DMS53 treated with DMSO at 0.1 percent for 48 hours (cell line): ENCODE measurements at regions not wholly inside any gene's neighbourhood (a gene's known extent, or its start where the extent isn't known, plus 50 kb on each side); places are given as distances from the start of the nearest gene placed in this dataset.

ENCODE experiments used
- DNase-seq: peaks from one replicate; lab custom pipeline; 2025; ENCODE audit not compliant: unreplicated experiment; lab: John Stamatoyannopoulos, UW

DNA sequence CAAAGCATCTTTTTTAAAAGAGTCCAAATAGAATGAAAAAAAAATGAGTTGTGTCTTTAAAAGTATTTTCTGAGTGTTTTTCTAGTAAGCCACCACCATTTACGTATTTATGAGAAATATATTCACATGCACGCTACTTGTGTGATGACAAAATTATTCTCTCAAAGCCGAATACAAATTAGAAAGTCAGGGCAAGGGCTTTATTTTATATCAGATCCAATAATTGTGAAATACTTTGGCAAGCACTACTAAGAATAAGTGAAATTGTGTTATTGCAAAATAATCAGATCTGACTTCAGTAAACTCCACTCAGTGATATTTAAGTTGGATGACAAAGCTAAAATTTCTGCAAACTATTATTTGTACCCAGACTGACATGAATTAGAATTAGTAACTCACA, 589.3 kb upstream of the KCNMB2 start:
- no peak for DNase-seq

DNA sequence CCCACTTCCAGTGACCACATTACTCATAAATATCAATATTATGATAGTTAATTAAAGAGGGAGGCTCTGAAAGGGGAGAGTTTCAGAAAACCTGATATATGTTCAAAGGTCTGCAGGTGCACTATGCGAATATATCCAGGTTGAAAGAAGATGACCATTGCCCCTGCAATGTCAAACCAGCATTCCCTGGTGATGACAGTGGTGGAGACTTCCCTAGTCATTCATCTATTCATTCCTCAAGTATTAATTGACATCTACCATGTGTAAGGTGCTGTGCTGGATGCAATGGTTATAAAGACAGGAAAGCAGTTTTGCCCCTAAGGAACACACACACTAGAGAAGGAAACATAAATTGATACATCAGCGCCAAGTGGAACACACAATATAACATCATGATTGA, 588.3 kb upstream of the KCNMB2 start:
- no peak for DNase-seq

DNA sequence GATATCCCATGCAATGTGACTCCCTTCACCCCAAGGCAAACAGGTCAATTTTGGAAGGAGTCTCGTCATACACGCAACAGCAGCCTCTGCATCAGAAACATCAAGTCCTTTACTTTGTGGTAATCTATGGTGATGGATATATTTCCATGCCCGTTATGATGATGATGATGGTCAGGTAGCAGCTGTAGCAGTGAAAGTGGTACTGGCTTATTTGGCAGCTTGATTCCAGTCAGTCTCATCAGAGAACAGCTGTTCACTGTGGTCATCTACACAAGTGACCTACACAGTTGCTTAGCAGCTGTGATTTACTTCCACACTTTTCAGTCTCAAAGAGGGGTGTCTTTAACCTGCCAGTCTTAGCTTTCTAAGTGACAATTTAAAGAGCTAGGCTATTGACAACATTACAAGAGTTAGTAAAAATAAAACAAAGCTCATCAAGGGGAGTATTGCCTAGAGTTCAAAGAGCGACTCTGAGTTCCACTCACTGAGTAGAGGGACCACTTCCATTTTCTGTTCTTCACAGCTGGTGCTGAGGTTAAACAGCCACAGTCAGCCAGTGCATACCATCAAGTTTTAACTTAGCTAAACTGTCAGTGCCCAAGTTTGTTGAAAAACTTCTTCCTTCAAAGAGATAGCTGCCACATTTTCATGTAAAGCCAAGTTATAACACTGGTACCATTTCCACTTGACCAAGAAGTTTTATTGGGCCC, 587.4 kb upstream of the KCNMB2 start:
- DNase-seq: no peak

DNA sequence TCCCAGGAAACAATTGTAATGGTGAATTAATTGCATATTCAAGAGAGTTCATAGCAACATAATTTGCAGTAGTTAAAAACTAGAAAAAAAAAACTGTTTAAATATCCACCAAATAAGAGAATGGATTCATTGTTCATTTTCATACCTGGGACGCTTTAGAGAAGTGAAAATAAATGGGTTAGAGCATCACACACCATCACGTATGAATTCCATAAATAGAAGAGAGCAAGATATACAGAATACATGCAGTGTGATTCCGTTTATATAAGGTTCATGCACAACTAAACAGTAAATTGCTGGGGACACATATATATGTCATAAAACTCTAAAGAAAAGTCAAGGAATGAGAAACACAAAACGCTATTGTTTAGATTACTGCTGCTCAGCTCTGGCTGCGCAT, 577.0 kb upstream of the KCNMB2 start:
- DNase-seq: no peak

DNA sequence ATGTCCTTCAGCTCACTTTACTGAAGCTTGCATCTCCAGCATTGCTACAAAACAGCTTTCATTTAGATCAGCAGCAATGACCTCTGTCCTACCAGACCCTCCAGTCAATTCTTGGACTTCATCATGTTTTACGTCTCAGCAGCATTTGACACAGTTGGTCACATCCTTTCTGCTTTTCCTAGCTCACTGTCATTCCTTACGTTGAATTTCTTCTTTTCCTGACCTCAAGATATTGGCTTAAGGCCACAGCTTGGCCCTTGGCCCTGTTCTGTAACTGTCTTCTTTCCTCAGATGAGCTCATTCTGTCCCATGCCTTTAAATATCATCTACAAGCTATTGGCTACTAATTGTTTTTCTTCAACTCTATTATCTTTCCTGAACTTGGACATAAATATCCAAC, 576.2 kb upstream of the KCNMB2 start:
- no peak for DNase-seq

DNA sequence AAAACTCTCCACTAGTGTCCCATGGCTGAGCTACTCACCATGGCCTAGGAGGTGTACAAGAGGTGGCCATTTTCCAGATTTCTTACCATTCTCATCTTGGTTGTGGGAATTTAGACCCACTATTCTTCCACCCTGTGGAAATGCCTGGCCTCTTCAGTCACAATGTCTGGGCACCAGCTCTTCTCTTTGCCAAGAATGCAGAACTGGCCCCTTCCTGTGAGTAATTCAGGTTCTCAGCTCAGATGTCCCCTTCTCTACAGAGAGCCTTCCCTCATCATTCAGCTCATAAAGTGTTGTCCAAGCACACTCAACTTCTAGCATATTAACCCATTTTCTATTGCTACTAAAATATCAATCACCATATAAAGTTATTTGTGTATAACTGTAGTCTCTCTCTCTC, 575.5 kb upstream of the KCNMB2 start:
- DNase-seq: no peak

DNA sequence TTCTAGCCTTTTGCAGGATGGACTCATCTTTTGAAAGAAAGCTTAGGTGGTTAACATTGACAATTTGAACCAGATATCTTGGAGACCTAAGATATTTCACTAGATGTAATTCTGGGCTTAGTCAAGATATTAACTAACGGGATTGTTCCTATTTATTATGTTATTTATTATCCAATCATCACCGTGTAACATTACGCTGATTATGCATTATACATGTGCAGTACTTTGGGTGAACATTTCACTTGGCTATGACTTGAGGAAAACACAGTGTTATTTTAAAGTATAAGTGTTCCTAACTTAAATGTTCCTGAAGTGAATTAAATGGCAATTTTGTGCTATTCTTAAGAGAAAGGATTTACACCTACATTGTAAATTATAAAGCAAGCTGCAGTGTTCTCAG, 574.5 kb upstream of the KCNMB2 start:
- DNase-seq: no peak

DNA sequence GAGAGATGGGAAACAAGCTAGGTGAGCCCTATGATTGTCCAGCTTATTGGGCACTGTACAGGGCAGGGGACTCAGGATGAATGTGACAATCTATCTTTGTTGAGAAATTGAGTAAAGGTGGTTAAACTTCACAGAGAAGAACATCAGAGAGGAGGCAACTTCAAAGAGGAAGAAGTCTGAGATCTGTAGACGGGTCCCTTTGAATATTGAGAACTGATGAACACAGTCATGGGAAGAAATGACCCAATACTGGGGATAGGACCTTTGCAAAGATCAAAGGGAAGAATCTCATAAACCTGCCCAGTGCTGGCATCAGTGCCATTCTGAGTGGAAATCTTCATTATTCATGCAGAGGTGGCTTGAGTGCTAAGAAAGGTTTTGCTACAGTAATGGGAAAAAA, 569.7 kb upstream of the KCNMB2 start:
- no peak for DNase-seq

DNA sequence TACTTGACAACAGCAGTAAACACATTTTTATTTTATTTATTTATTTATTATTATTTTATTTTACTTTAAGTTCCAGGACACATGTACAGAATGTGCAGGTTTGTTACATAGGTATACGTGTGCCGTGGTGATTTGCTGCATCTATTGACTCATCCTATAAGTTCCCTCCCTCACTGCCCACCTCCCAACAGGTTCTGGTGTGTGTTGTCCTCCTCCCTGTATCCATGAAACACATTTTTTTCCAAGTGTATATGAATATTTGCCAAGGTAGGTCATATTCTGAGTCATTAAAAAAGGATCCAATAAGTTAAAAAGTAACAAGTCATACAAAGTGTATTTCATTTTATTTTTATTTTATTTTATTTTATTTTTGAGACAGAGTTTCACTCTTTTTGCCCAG, 567.3 kb upstream of the KCNMB2 start:
- no peak for DNase-seq

DNA sequence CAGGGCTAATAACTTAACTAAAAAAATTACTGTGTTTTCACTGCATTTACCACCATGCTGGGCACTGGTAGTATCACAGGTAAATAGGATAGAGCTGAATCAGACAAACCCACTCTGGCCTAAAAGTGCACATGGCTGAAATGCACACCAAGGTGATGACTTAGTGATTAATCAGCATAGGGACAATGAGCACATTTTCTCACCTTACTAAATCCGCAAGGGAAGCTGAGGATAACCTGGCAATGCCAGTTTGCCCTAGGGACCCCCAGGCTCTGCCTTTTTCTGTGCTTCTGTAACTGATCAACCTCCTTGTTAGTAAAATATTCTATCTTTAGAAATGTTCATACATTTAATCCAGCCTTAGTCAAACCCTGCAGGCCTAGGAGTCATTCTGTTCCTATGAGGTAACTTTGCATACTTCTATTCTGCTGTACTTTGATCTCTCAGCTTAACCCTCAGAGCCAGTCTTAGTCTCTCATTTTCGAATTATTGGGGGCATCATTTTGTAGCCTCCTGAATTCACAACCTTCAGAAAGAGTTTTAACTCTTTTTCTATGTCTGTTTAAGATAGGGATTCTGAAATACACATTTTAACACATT, 562.9 kb upstream of the KCNMB2 start:
- DNase-seq: no peak

DNA sequence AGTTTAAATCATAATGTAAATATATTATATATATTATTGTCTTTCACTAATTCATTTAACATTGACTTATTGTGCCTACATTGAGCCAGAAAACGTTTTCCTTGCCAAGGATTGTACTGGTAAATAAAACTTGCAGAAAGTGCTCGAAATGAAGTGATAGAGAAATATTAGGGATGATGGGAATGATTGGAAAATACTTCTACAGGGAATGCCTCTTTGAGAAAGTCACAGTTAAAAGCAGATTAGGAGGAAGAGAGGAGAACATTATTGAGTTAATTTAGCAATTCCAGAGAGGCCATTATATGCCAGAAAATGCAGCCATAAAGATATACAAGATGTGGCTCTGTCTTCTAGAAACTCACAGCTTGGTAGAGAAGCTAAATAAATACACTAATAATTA, 560.0 kb upstream of the KCNMB2 start:
- DNase-seq: no peak

DNA sequence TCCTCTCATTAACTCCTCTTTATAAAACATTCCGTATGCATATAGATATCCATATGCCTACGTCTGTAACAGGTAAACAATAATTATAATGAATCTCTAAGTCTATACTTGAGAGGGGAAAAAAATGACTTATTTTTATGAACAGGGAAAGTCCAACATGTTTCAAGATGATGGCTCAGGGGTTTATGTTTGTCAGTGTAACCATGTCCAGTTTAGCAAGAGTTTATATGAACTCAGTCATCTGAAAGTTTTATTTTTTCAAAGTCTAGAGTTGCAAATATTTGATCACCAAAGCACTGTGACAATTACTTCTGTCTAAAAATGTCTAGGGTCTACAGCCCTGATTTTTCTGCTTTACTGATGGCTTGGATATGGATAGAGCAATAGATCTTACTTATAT, 559.4 kb upstream of the KCNMB2 start:
- no peak for DNase-seq

DNA sequence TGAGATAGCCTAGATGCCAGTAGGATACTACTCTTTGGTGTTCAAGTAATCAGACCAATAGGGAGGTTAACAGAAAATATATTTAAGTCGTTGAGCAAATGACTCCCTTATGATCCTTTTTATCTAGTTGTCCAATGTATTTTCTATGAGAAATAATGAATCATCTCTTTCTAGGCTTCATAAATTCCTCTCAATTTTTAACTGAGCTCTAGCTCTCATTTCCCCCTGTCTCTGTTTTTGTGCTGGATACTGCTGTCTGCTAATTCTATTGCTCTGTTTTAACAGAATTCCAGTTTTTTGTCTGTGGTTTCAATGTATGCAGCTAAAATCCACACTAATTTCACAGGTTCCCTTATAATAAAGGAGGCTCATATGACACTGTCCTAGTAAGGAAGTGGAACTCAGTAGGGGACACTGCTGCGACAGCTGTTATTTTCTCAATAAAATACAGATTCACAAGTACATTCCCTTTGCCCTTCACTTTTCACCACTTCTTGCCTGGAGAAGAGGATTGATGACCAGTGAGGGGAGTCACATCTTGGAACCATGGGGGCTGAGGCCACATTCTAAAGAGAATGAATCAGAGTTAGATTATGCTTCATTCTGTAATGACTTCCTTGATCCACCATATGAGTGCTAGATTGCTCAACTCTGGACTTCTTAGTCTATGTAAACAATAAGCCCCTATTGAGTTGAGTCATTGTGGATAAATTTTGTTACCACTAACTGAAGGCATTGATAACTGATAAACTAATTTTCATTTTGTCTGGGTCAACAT, 558.7 kb upstream of the KCNMB2 start:
- DNase-seq: no peak

DNA sequence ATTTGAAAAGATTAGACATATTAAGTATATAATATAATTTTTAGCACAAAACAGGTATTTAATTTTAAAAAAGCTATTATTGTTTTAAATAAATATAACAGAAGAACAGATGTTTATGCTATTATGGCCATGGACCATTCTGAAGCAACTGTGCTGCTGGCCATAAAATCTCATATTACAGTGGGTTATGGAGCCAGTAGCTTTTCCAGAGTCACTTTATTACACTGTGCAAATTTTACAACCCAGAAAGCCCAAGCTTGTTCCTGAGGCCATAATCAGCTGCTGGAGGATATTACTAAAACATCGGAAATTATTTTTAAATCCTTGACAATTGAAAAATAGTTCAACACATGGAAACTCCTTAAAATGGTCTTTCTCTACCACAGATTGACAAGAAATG, 557.3 kb upstream of the KCNMB2 start:
- no peak for DNase-seq

DNA sequence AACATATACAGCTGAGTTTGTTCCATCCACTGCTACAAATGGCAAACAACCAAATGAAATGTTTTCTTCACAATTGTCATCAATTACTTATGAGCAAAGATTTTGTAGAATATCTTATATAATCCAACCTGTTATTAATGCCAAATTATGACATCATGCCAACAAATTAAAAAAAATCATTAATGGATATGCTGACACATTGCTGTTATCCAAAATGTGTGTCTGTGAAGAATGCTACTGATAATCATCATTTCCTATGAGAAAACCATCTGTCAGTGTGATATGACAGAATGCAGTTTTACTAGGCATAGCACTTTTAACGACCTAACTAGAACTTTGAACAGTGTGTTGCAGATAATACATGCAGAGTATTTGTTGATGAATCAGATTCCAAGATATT, 556.5 kb upstream of the KCNMB2 start:
- no peak for DNase-seq

DNA sequence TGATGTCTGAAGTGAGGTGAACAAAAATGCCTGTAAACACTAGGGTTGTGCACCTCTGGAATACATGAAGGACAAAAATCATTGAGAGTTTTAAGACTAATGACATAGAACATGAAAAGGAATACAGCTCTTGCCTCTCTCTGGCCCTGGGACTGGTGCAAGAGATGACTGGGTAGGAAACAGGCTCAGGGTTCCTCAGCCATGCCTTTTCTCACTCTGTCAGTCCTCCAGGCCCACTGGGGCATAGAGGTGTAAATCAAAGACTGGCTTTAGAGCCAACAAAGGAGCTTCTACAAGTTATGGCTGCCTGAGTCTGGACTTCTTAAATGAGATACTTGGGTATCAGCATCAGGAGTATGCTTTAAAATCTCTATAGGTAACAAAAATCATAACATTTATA, 554.7 kb upstream of the KCNMB2 start:
- DNase-seq: no peak

DNA sequence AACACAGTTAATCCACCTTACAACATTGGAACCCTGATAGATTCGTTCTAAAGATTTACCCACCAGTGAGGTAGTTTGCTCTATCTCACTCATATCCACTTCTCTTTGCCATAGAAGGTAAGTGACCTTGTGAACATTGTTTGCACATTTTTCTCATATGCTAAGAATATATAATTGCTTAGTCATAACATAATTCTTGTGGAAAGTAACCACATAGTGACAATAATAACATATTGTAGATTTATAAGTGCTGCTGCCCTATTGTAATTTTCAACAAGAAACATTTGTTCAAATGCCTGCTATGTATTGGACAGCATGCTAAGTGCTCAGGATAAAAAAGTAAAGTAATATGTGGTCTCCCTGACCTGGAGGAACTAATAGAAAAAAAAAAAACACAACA, 554.2 kb upstream of the KCNMB2 start:
- no peak for DNase-seq

DNA sequence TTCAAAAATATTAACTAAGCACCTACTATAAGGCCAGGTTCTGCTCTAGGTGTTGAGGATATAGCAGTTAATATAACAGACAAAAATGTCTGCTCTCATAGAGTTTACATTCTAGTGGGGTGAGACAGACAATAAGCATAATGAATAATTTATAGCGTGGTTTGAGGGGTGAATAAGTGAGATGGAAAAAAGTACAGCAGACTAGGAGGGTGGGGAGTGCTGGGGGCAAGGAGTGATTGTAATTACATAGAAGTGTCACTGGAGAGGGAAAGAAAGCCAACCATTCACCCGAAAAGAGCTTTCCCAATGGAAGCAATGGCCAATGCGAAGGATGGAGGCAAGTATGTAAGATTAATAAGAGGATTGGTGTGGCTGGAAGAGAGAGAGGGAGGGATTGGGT, 552.9 kb upstream of the KCNMB2 start:
- no peak for DNase-seq

DNA sequence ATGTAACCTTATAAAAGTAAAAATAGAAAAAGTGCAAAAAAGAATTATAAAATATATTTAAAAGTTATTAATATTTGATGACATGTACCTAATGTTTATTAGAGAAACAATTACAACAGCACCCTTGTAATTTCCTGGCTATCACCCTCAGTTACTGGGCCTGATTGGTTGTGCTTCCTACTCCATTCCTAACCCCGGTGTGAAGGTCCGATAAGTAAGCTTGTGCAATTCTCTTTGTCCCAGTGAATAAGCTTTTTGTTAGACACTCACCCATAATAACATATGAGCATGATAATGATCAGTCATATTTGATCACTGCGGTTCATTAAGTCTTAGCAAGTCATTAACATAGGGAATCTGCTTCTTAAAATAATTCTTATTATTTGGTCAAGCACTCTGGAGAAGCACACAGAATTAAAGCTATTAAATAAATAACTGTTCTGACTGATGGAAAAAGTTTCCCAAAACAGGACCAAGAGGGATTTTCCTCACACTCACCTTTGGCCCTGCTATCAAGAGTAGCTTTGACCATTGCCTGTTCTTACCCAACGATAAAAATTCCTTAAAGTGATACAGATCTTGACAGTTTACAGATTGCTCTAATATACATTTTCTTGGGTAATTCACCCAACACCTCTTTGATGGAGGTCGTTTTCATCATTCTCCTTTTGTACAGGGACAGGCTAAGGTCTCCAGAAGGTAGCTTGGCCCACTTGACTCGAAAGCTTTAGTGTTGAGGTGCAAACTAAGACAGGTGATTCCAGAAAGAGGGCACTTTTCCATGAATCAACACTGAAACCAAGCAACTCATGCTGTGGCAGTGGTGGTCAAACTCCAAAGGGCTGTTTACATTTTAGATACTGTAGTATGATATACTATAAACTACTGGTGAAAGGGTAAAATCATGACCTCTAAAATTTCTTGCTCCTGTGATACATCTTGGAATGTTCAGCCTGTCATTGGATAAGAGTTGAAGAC, 543.0 kb upstream of the KCNMB2 start:
- DNase-seq: no peak

DNA sequence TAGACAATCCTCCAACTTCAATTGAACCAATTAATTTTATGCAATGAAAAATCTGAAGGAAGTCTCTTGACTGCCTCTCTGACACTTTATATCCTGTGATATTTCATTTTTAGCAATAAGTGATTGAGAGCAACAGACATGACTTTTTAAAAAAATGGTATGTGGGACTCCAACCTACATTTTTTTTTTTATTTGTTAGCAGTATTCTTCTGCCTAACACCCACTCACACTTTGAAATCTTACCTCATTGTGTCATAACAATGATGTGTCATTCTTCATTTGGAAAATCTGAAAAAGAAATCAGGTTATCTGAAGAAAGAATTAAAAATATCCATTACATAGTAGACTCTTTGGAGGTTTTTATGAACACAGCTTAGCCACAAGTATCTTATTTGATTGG, 541.3 kb upstream of the KCNMB2 start:
- DNase-seq: no peak

DNA sequence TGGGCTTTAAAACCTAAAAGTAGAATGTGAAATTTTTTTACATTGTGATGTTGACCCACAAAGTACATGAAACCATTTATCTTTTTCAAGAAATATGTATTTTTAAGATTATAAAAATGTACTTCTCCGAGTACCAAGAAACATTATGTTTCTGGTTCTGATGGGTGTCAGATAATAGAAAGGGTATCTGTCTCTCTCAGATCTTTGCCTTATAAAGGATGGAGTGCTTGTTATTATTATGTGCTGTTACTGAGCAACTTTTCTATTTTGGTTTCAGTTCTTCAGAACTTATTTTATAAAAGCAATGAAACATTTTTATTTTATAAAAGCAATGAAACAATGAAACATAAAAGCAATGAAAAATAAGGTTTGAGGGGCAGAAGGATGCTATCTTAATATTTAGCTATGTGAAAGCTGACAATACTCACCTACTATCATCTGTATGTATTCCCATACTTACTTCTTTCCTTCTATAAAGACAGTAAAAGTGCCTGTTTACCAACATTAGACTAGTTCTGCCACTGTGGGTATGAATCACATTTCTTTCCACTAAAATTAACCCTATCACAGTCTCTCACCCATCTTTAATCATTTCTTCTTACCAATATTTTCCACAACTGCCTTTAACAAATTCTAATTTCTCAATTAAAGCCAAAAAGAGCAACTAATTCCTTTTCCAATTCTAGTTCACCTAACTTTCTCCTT, 540.7 kb upstream of the KCNMB2 start:
- DNase-seq: no peak
